ENCODE measurements at regions not wholly inside any gene's neighbourhood (a gene's known extent, or its start where the extent isn't known, plus 50 kb on each side); places are given as distances from the start of the nearest gene placed in this dataset.

DNA sequence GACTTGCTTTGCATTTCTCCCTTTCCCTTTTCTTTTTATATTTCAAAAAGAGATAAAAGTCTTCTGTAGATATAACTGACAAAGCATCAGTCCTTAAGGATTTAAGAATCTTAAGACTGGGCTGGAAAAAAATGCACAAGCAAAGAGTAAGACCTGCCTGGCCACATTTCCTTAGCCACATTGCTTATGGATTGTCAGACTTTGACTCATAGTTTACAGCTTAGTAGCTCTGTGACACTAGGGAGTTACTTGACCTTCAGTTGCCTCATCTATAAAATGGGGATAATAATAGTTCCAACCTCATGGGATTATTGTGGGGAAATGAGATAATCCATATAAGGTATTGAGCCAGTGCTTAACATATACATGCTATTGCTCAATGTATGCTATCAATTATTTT, 66.4 kb upstream of the STK38L start:
- Histone ChIP-seq H3K27ac (ENCODE audit: low read depth in 1 of 2, low read length in 2 of 2) (no peak overlapping the region), H3K27me3 (ENCODE audit: control insufficient read depth in 1 of 2, insufficient read depth in 2 of 2, low read length in 2 of 2) (no peaks in the 10 kb centered on the region), H3K4me1 (ENCODE audit: insufficient read depth, low read length) (no peaks in the 10 kb centered on the region), H3K9me3 (ENCODE audit: control insufficient read depth in 1 of 2, insufficient read depth in 1 of 2, low read length in 2 of 2) (no peaks in the 10 kb centered on the region), H3K4me3 (ENCODE audit: low read length) (no peak overlapping the region), H3K36me3 (ENCODE audit: insufficient read depth, low read length) (no peaks in the 10 kb centered on the region)
- Mint-ChIP-seq H3K4me1 (ENCODE audit: low read depth) (no peaks in the 10 kb centered on the region), H3K36me3 (ENCODE audit: low read depth) (no peaks in the 10 kb centered on the region), H3K27ac (no peak overlapping the region), H3K4me3 (no peak overlapping the region), H3K9me3 (no peaks in the 10 kb centered on the region), H3K27me3 (no peaks in the 10 kb centered on the region)
- CTCF ChIA-PET = no interaction called here
- DNase-seq (no peak), ATAC-seq (ENCODE audit: poor library complexity) (no peak)
- intact Hi-C loops (cut with DNase I, micrococcal nuclease) = no loop called here
- POLR2A ChIA-PET = no interaction called here
- TF ChIP-seq, protein P1, sequence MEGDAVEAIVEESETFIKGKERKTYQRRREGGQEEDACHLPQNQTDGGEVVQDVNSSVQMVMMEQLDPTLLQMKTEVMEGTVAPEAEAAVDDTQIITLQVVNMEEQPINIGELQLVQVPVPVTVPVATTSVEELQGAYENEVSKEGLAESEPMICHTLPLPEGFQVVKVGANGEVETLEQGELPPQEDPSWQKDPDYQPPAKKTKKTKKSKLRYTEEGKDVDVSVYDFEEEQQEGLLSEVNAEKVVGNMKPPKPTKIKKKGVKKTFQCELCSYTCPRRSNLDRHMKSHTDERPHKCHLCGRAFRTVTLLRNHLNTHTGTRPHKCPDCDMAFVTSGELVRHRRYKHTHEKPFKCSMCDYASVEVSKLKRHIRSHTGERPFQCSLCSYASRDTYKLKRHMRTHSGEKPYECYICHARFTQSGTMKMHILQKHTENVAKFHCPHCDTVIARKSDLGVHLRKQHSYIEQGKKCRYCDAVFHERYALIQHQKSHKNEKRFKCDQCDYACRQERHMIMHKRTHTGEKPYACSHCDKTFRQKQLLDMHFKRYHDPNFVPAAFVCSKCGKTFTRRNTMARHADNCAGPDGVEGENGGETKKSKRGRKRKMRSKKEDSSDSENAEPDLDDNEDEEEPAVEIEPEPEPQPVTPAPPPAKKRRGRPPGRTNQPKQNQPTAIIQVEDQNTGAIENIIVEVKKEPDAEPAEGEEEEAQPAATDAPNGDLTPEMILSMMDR (IDR thresholded peaks at IDR 0.05) = no peak

DNA sequence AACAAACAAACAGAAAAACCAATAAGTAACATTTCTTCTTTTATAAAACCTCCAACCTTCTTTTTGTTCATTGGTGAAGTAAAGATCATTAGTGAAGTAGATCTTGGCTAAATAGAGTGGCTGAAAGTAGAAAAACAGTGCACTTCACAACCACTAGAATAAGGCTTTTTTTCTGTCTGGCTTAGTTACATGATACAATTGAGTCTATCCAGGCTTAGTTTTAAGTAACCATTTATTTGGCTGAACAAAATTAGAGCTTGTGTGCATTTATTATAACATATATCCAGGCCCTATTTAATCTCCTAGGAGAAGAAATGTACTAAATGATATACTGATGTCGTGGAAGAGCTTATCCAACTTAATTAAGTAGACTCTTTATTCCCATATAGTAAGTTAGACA, 65.8 kb upstream of the STK38L start:
- H3K27me3 ChIP-seq (ENCODE audit: control insufficient read depth in 1 of 2, insufficient read depth in 2 of 2, low read length in 2 of 2) = no peaks in the 10 kb centered on the region
- H3K9me3 ChIP-seq (ENCODE audit: control insufficient read depth in 1 of 2, insufficient read depth in 1 of 2, low read length in 2 of 2) = no peaks in the 10 kb centered on the region
- intact Hi-C loops (cut with DNase I, micrococcal nuclease) = no loop called here
- Mint-ChIP-seq H3K9me3 (no peaks in the 10 kb centered on the region), H3K27ac (no peak overlapping the region), H3K4me3 (no peak overlapping the region), H3K4me1 (ENCODE audit: low read depth) (no peaks in the 10 kb centered on the region), H3K36me3 (ENCODE audit: low read depth) (no peaks in the 10 kb centered on the region), H3K27me3 (no peaks in the 10 kb centered on the region)
- POLR2A ChIA-PET = no interaction called here
- ATAC-seq (ENCODE audit: poor library complexity) (no peak), DNase-seq (no peak)
- CTCF ChIA-PET = no interaction called here
- no peaks in the 10 kb centered on the region for H3K36me3 ChIP-seq (ENCODE audit: insufficient read depth, low read length)
- no peak overlapping the region for H3K27ac ChIP-seq (ENCODE audit: low read depth in 1 of 2, low read length in 2 of 2)
- no peak overlapping the region for H3K4me3 ChIP-seq (ENCODE audit: low read length)
- TF ChIP-seq, protein P1 (IDR thresholded peaks at IDR 0.05) = no peak
- H3K4me1 ChIP-seq (ENCODE audit: insufficient read depth, low read length) = no peaks in the 10 kb centered on the region

DNA sequence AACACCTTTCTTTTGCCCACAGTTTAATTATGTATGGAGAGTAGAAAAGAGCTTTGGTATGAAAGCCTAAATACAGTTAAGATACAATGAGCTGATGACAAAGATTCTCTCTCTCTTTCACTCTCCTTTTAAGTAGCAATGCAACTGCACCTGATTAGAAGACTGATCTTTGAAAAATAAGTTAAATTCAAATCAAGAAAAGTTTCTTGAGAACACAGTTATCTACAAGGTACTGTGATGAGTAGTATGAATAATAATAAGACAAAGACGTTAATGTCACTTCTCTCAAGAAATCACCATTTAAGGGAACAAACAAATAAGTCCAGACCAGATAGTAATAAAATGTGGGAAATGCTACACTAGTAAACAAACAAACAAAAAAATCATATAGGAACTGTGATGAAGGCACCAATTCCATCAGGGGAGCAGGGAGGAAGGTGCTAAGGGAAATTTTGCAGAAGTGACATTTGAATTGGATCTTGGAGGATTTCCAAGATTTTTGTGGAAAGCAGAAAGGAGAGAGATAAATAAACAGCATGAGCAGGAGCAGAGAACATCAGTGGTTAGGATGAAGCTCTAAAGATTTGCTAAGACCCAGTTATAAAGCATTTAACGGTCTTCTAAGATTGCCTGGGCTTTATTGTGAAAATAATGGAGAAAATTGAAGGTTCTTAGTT, 65.2 kb upstream of the STK38L start:
- CTCF ChIA-PET = no interaction called here
- no peaks in the 10 kb centered on the region for H3K36me3 ChIP-seq (ENCODE audit: insufficient read depth, low read length)
- H3K36me3 Mint-ChIP-seq (ENCODE audit: low read depth) = no peaks in the 10 kb centered on the region
- H3K27ac ChIP-seq (ENCODE audit: low read depth in 1 of 2, low read length in 2 of 2) = no peak overlapping the region
- no peaks in the 10 kb centered on the region for H3K27me3 ChIP-seq (ENCODE audit: control insufficient read depth in 1 of 2, insufficient read depth in 2 of 2, low read length in 2 of 2)
- POLR2A ChIA-PET = no interaction called here
- no peaks in the 10 kb centered on the region for H3K9me3 ChIP-seq (ENCODE audit: control insufficient read depth in 1 of 2, insufficient read depth in 1 of 2, low read length in 2 of 2)
- ATAC-seq (ENCODE audit: poor library complexity) (no peak), DNase-seq (no peak)
- intact Hi-C loops (cut with DNase I, micrococcal nuclease) = no loop called here
- H3K27ac Mint-ChIP-seq = no peak overlapping the region
- no peaks in the 10 kb centered on the region for H3K9me3 Mint-ChIP-seq
- H3K27me3 Mint-ChIP-seq = no peaks in the 10 kb centered on the region
- TF ChIP-seq, protein P1 (IDR thresholded peaks at IDR 0.05) = no peak
- no peaks in the 10 kb centered on the region for H3K4me1 ChIP-seq (ENCODE audit: insufficient read depth, low read length)
- H3K4me3 Mint-ChIP-seq = no peak overlapping the region
- H3K4me3 ChIP-seq (ENCODE audit: low read length) = no peak overlapping the region
- no peaks in the 10 kb centered on the region for H3K4me1 Mint-ChIP-seq (ENCODE audit: low read depth)
